Upper lobe of left lung (tissue), 6 donors: ENCODE measurements at regions not wholly inside any gene's neighbourhood (a gene's known extent, or its start where the extent isn't known, plus 50 kb on each side); places are given as distances from the start of the nearest gene placed in this dataset.

Experiments used
- ATAC-seq, 2 donors: fragments of 200-7000 bp; cut with Tn5 transposase; one replicate each; pipeline ENCODE4 v1.9.1; 2022; ENCODE audit warnings: mild to moderate bottlenecking in 2 of 2, moderate library complexity in 2 of 2; ENCODE audit not compliant: low FRiP score in 2 of 2
- DNase-seq, 2 donors: peaks; one replicate each; pipeline ENCODE4 v3.0.0-alpha.2; 2019 to 2020
- H3K27ac ChIP-seq, 4 donors: fragments of 200-600 bp; sonication (generic); one replicate each; pipeline ENCODE4 v1.5.1; 2016 to 2019
- H3K27me3 ChIP-seq, 4 donors: fragments of 200-600 bp; sonication (generic); one replicate each; pipeline ENCODE4 v1.5.1; 2017 to 2019
- H3K36me3 ChIP-seq, 4 donors: fragments of 200-600 bp; sonication (generic); one replicate each; pipeline ENCODE4 v1.5.1; 2016 to 2019
- H3K4me1 ChIP-seq, 4 donors: fragments of 200-600 bp; sonication (generic); one replicate each; pipeline ENCODE4 v1.5.1; 2018 to 2019
- H3K4me3 ChIP-seq, 4 donors: fragments of 200-600 bp; sonication (generic); one replicate each; pipeline ENCODE4 v1.5.1; 2017 to 2019; ENCODE audit warnings: mild to moderate bottlenecking in 2 of 4, moderate library complexity in 1 of 4
- H3K9me3 ChIP-seq, 4 donors: fragments of 200-600 bp; sonication (generic); one replicate each; pipeline ENCODE4 v1.5.1; 2018 to 2019
- EP300 ChIP-seq, 4 donors: sonication (generic); formaldehyde crosslinking; IDR thresholded peaks; one replicate each; pipeline ENCODE4 v1.5.1; 2017; ENCODE audit warnings: antibody characterized with exemption in 4 of 4, control low read depth in 2 of 4
- POLR2A ChIP-seq, 4 donors: fragments of 450-650 bp; IDR thresholded peaks; one replicate each; pipeline ENCODE4 v1.5.1; 2016 to 2017; ENCODE audit warnings: antibody characterized with exemption in 4 of 4, mild to moderate bottlenecking in 2 of 4
- POLR2AphosphoS5 ChIP-seq, 2 donors: sonication (generic); formaldehyde crosslinking; IDR thresholded peaks; one replicate each; pipeline ENCODE4 v1.5.1; 2017; ENCODE audit warnings: antibody characterized with exemption in 2 of 2
- WGBS, 2 donors: methylation state at CpG; one replicate each; pipeline ENCODE4 v1.1.5; 2017 to 2018; 5-methylcytosine and 5-hydroxymethylcytosine counted together
- TF ChIP-seq, protein P1 (sequence below), 6 experiments: fragments of 450-650 bp in 4 of 6; fragments of 200-600 bp in 2 of 6; sonication (generic) in 2 of 6; IDR thresholded peaks; one replicate each; pipeline ENCODE4 v1.5.1; 2016 to 2019; ENCODE audit warnings: antibody characterized with exemption in 6 of 6
- donor health status: DM: no; HTN: no; CAD: no; lungs with moderate emphysema.
- donor health status: DM: no; HTN: yes; CAD: no; lungs with severe emphysema.

DNA sequence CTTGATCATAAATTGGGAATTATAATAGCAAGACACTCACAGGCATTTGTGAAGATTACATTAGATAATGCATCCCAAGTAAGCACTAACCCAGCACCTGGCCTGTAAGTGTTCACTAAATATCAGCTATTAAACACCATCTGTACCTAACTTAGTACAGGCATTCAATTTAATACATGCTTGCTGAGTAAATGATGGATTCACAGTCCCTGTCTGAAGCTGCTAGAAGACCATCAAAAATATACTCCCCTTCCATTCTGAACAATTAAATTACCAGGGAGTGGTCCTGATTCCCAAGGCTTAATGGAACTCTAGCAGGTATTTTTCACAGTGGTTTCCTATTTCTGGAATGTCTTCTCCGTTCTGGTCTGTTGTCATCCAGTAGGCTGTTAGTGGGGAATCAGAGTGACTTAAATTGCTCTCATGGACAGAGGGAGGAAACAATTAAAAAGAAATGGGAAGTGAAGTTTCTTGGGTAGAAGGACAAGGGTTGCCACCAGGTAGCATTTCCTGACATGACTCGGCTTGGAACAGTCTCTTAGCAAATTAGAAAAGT, 233.9 kb downstream of the PTTG2 start:
- Histone ChIP-seq H3K27ac (no peak overlapping the region), H3K4me3 (no peak overlapping the region), H3K9me3 (peaks cover 0 to 6% (median 0%) of the 10 kb centered on the region in 4 donors), H3K36me3 (no peaks in the 10 kb centered on the region), H3K4me1 (peaks cover 0 to 15% (median 8%) of the 10 kb centered on the region in 4 donors), H3K27me3 (no peaks in the 10 kb centered on the region)
- DNase-seq (no peak), ATAC-seq (no peak)
- 61 to 68% methylated on average over 2 of the region's 2 CpGs for WGBS, 2 donors
- TF ChIP-seq EP300 (IDR thresholded peaks at IDR 0.05) (no peak), POLR2A (IDR thresholded peaks at IDR 0.05) (no peak), POLR2AphosphoS5 (IDR thresholded peaks at IDR 0.05) (no peak)
- TF ChIP-seq, protein P1, sequence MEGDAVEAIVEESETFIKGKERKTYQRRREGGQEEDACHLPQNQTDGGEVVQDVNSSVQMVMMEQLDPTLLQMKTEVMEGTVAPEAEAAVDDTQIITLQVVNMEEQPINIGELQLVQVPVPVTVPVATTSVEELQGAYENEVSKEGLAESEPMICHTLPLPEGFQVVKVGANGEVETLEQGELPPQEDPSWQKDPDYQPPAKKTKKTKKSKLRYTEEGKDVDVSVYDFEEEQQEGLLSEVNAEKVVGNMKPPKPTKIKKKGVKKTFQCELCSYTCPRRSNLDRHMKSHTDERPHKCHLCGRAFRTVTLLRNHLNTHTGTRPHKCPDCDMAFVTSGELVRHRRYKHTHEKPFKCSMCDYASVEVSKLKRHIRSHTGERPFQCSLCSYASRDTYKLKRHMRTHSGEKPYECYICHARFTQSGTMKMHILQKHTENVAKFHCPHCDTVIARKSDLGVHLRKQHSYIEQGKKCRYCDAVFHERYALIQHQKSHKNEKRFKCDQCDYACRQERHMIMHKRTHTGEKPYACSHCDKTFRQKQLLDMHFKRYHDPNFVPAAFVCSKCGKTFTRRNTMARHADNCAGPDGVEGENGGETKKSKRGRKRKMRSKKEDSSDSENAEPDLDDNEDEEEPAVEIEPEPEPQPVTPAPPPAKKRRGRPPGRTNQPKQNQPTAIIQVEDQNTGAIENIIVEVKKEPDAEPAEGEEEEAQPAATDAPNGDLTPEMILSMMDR (IDR thresholded peaks at IDR 0.05): no peak

DNA sequence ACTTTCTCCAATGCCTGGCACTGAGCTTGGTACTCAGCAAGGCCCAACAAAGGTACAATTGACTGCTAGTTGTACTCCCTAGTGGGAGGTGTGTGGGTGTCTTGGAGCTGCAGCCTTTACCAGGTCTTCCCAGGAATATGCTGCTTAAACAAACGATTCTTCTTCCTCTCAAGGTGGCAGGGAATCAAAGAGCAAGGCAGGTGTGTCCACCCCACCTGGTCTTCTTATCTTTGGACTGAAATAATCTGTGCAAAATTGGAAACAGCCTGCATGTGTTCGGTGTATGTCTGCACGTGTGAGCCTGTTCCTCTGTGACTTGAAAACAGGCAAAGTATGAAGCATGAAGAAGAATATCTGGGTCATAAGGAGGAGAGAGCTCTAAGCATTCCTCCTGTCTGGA, 235.3 kb downstream of the PTTG2 start:
- H3K4me1 ChIP-seq: peaks cover 0 to 15% (median 7%) of the 10 kb centered on the region in 4 donors
- H3K9me3 ChIP-seq: peaks cover 0 to 6% (median 0%) of the 10 kb centered on the region in 4 donors
- WGBS, 2 donors: 61 to 95% methylated on average over 3 of the region's 3 CpGs
- H3K27me3 ChIP-seq: no peaks in the 10 kb centered on the region
- no peak for DNase-seq
- ATAC-seq: no peak
- TF ChIP-seq, protein P1 (IDR thresholded peaks at IDR 0.05): no peak
- TF ChIP-seq POLR2A (IDR thresholded peaks at IDR 0.05): no peak
- TF ChIP-seq EP300 (IDR thresholded peaks at IDR 0.05): no peak
- TF ChIP-seq POLR2AphosphoS5 (IDR thresholded peaks at IDR 0.05): no peak
- no peak overlapping the region for H3K27ac ChIP-seq
- H3K36me3 ChIP-seq: no peaks in the 10 kb centered on the region
- H3K4me3 ChIP-seq: no peak overlapping the region

DNA sequence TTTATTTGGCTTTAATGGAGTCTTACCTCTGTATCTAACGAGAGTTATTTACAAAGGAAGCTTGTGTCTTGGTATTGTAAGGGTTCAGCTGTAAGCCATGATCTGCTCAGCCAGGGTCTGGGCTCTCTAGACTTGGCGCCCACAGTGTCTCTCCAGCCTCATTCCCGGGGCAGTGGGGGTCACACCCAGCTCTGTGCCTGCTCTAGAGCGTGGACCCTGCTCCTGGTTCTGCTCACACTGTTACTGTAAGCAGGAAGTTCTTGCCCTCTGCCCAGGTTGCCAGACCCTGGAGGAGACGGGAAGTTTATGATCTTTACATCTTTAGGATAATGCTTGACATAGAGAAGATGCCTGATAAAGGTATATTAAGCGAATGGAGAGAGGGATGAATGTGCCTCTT, 235.7 kb downstream of the PTTG2 start:
- no peak for DNase-seq
- H3K27me3 ChIP-seq: no peaks in the 10 kb centered on the region
- no peak for ATAC-seq
- 74 to 99% methylated on average over 5 to 6 of the region's 6 CpGs for WGBS, 2 donors
- no peak overlapping the region for H3K4me3 ChIP-seq
- H3K27ac ChIP-seq: no peak overlapping the region
- H3K9me3 ChIP-seq: peaks cover 0 to 6% (median 0%) of the 10 kb centered on the region in 4 donors
- H3K4me1 ChIP-seq: peaks cover 0 to 11% (median 3%) of the 10 kb centered on the region in 4 donors
- H3K36me3 ChIP-seq: no peaks in the 10 kb centered on the region
- TF ChIP-seq EP300 (IDR thresholded peaks at IDR 0.05): no peak
- no peak for TF ChIP-seq POLR2A (IDR thresholded peaks at IDR 0.05)
- TF ChIP-seq, protein P1 (IDR thresholded peaks at IDR 0.05): no peak
- TF ChIP-seq POLR2AphosphoS5 (IDR thresholded peaks at IDR 0.05): no peak

DNA sequence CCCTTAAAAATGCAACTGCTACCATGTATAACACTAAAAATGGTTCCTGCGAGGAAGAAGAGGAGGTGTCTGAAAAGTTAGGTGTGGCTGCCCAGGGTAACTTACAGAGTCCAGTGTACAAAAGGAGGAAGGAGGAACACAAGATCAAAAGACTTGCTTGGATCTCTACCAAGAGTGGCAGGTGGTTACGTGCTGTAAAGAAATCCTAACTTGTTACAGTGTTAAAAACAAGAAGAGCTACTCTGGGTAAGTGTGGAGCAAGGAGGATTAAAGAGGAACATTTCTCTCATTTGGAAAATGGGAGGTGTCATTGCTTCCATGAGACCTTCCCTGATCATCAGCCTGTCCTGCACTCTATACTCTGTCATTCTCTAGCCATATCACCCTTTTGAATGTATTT, 242.0 kb downstream of the PTTG2 start:
- Histone ChIP-seq H3K27me3 (no peaks in the 10 kb centered on the region), H3K9me3 (no peaks in the 10 kb centered on the region), H3K36me3 (no peaks in the 10 kb centered on the region), H3K4me1 (no peaks in the 10 kb centered on the region), H3K27ac (no peak overlapping the region), H3K4me3 (no peak overlapping the region)
- 41 to 52% methylated on average over 2 of the region's 2 CpGs for WGBS, 2 donors
- DNase-seq (no peak), ATAC-seq (no peak)
- TF ChIP-seq, protein P1 (IDR thresholded peaks at IDR 0.05): no peak
- TF ChIP-seq POLR2AphosphoS5 (IDR thresholded peaks at IDR 0.05) (no peak), POLR2A (IDR thresholded peaks at IDR 0.05) (no peak), EP300 (IDR thresholded peaks at IDR 0.05) (no peak)

DNA sequence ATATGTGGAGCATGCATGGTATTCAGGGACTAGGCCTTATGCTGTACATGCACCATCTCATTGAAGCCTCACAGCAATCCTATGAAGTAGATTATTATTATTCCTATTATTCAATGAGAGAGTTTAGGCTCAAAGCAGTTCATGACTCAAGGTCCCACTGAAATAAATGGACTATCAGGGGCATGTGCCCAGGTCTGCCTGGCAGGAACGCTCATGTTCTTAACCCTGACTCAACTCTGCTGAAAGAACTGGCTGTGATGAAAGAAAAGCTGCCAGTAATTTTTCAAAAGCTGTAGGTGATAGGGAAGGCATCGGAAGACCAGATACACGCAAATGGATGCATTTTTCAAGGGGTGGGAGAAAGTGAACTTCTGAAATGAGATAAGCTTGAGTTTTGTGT, 243.4 kb downstream of the PTTG2 start:
- Histone ChIP-seq H3K4me1 (no peaks in the 10 kb centered on the region), H3K27me3 (no peaks in the 10 kb centered on the region), H3K9me3 (no peaks in the 10 kb centered on the region), H3K27ac (no peak overlapping the region), H3K4me3 (no peak overlapping the region), H3K36me3 (no peaks in the 10 kb centered on the region)
- no peak for ATAC-seq
- WGBS, 2 donors: 76 to 96% methylated on average over 3 of the region's 3 CpGs
- TF ChIP-seq, protein P1 (IDR thresholded peaks at IDR 0.05): no peak
- TF ChIP-seq POLR2A (IDR thresholded peaks at IDR 0.05) (no peak), POLR2AphosphoS5 (IDR thresholded peaks at IDR 0.05) (no peak), EP300 (IDR thresholded peaks at IDR 0.05) (no peak)
- DNase-seq: no peak
